GM21515 (cell line): ENCODE measurements at regions not wholly inside any gene's neighbourhood (a gene's known extent, or its start where the extent isn't known, plus 50 kb on each side); places are given as distances from the start of the nearest gene placed in this dataset.

ENCODE experiments used
- ATAC-seq: cut with Tn5 transposase; IDR thresholded peaks from one replicate; pipeline ENCODE4 v1.9.1; 2021; ENCODE audit not compliant: unreplicated experiment

DNA sequence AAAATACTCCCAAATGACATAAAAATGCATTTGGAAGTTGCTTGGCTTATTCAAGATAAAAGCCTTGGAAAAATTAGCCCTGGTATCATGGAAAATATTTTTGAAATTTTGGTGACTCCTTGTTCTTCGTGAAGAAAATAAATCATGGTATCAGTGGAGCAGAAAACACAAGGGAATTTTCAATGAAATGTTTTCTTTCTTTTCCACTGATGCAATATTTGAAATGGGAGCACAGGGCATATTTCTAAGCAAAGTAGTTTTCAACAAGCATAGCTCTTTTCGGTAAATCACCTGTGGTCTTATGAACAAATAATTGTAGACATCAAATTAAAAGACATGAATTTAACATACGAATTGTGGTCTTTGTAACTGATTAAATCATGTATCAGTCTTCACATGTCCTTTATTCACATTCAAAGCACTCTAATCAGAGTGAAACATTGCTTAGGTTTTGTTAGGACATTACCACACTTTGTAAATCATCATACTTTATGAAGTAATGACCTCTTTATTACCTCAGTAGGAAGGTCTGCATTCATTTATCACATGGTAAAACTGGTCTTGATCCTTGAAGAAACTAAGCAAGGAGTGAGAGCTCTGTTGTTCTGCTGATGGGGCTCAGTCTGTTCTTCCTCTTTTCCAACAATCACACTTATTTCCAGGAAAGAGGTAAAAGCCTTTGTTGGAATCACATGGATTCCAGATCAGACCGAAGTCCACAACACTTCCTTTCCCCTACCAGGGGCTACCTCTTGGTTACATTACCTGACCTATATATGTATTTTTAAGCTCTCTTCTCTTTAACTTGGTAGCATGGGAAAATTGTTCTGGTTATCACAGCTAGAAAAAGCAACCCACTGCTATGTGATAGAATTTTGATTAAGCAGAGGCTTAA, 413.5 kb upstream of the THBS1 start:
- ATAC-seq, result no peak

DNA sequence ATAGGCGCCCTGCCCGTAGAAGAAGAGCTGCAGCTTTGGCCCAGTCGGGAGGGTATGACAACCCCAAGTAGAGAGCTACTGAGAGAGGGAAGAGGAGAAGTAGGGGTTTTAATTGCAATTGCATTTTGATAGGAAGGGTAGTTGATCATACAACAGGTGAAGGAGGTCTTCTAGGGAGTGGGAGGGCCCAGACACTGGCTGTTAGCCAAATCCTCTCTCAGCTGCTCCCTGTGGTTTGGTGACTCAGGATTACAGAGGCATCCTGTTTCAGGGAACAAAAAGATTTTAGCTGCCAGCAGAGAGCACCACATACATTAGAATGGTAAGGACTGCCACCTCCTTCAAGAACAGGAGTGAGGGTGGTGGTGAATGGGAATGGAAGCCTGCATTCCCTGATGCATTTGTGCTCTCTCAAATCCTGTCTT, 408.9 kb upstream of the THBS1 start:
- no peak for ATAC-seq

DNA sequence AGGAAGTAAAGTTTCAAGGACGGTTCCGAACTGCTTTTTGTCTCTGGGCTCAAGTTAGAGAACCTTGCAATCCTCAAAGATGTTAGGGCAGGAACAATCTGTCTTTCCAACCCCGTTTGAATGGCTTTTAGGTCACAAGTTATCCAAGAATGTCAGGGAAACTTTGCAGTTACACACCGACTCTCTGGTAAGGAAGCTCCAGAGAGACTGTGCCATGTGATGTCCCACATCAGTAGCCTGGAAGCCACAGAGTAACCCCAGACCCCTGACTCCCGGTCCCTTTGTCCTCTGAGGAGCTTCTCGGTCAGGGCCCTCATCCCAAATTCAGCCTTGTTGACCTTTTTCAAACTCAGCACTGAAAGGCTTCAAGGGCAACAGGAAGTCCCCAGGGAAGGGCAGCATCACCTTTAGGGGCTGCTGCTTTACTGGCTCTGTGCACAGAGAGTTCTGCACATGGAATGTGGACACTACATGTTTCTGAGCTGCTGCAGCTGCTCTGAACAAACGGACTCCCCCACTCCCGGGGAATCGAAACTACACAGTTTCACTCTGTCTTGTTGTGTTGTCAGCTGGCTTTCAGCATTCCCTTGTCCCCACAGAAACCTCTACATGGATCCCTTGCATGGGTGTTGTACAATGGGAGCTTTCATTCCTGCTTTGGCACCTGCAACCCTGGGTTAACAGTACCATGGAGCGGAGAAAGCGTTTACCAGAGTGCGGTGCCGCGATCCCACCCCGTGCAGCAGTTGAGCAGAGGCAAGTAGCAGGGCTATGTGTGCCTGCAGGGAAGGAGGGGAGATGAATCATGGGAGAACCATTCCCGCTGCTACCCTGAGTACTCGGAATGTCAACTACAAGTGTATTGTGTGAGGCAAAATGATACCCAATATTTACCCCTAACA, 408.2 kb upstream of the THBS1 start:
- ATAC-seq, result no peak

DNA sequence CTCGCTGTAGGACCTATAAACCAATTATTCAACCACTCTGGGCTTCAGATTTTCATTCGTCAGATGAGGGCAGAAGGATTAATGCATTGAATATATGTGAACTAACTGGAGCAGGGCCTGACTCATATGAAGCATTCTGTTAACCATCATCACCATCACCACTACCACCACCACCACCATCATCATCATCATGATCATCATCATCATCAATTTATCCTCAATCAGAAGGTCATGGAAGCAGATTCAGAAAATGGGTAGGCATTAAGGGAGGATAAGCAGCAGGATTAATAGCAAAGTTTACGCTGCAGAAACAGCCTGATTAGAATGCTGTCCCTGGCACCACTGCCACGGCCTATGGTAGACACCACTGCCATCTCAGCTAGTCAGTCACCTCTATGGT, 407.5 kb upstream of the THBS1 start:
- no peak for ATAC-seq

DNA sequence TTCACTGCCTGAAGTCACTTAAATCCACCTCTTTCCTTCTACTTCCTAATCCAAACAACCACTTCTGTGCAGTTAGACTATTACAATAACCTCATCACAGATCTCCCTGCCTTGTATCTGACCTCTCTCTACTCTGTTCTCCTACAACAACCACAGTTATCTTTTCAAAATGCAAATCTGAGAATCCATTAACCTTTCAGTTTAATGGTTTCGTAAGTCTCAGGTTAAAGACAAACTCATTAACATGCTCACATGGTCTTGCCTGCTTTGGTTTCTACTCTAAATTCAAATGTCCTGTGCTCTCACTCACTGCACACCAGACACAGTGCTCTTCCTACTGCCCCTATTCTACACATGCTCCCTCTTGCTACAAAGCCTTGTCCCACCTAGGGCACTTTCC, 406.5 kb upstream of the THBS1 start:
- no peak for ATAC-seq

DNA sequence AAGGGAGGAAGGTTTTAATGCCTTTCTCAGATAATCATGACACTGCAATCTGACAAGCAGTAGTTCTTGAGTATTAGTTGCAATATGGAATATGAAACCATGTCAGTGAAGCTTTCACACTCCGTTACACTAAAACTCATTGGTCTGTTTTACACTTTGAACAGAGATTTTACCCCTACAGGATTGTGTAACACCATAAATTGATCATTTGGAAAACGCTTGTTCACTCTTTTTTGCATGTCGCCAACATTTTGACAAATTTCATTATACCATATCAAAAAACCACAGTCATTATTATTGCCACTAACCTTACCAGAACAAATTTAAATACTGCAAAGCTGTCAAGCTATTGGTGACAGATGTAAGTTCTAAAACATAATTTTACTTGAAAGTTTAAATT, 404.8 kb upstream of the THBS1 start:
- no peak for ATAC-seq

DNA sequence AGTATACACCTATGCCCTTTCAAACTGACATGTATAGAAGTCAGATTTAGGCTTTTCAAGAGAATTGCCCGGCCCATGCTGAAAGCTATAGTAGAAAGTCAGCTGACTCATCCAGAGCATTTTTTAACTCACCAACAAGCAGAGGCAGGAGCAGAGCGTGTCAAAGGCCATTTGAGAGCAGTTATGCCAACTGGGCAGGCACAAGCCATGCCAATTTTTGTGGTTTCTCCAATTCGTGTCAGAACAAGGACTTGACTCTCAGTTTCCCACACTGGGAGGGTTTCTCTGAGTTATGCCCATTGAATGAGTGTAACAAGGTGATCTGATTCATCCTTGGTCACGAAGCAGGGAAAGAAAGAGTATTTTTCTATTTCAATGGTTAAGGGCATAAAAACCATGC, 403.3 kb upstream of the THBS1 start:
- ATAC-seq, result no peak

DNA sequence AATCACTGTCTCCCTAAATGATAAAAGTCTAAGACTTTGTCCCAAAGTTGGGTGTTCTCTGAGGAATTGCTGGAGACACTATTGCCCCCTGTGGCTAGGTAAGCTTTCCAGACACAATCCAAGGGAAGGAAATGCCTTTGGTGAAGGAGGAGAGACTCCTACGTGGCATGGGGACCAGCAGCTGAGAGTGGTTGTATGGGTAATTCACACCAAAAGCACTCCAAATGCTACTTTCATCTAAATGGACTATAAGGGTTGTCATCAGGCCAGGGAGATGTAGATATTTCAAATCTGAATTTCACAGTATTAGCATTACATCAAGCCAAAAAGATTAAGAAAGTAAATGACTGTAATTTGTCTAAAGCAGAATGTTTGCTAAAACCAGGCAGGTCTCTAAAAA, 400.8 kb upstream of the THBS1 start:
- no peak for ATAC-seq

DNA sequence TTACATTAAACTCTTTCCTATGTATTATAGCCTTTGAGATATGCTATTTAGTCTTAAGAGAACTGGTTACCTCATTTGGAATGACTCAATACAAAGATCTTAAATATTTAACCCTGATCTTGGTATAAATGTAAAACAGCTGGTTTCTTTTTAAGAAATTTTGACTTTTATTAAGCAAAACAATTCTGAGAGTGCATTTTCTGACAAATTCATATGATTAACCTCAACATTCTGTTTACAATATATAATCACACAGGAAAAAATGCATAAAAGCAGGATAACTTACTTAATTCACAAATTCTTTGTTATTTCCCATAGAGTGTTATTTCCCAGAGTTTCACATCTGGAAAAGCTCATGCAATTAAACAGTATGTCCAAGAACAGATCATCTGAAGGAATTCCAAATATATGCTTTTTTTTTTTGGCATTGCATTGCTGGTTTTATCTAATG, 400.4 kb upstream of the THBS1 start:
- ATAC-seq, result no peak

DNA sequence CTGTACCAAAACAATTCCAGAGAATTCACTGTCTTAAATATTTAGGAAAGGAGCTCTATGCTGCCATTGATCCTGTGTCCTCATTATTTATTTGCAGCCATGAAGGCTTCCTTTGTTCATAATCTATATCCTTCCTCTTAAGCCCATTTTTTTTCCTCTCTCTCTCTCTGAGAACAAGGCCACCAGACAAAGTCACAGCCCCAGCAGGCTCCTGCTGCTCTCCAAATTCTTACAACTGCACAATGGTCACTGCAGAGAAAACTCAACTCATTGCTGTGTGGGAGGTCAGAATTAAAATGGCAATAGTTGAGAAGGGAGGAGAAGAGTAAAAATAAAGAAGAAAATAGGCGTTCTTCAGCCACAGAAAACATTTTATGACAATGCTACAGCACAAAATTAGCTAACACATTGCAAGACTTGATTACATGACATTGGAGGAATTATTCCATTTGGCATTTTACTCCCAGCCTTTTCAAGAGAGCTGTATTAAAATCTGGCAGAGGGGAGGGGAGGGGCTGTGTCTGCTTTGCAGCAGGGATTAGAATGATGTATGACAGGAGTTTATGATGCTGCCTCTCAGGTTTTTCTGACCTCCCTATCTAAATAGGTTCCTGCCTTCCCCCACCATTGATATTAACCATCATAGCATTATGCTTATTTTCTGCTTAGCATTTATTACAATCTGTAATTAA, 399.7 kb upstream of the THBS1 start:
- ATAC-seq, result no peak

DNA sequence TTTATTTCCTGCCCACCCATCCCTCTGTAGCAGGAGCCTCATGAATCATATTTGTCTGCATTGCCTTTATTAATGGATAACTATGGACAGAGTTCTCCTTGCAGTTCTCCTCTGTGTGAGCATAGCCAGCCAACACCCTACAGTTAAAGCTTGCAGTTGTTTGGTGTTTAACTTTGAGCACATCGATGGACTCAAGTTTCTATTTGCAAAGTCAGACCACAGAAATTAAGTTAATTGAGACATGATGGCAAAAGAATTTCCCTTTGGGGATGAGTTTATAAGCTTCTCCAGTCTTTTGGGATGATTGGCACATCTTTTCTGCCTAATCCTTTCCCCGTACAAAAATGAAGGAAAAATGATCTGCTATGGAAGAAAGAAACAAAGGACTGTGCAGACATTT, 398.9 kb upstream of the THBS1 start:
- no peak for ATAC-seq

DNA sequence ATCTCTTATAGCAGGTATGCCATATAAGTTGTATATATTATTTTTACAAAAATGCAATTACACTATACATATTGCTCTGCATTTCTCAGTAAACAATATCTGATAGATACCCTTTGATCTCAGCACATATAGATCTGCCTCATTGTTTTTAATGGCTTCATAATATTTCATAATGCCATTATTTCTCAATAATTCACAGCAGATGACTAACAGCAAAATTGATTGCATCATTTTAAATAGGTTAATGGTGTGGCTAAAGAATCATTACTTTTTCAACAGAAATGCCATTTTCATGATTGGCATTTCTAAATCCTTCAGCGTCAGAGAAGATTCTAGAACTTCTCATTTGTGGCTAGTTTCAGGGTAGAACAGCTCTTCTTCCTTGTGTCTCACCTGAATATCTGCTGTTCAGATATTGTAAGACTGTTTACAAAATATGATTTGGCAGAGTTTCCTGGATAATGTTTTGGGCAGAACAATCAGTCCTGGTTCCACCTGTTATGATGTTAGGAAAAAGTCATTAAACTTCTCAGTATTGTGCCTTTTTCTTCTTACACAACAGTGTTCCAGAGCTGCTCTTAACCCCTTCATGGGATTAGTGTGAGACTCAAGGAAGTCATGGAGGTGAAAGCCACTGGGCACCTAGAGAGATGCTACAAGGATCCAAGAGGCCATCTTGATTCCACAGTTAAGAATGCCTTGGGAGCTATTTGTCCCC, 397.6 kb upstream of the THBS1 start:
- ATAC-seq, result no peak

DNA sequence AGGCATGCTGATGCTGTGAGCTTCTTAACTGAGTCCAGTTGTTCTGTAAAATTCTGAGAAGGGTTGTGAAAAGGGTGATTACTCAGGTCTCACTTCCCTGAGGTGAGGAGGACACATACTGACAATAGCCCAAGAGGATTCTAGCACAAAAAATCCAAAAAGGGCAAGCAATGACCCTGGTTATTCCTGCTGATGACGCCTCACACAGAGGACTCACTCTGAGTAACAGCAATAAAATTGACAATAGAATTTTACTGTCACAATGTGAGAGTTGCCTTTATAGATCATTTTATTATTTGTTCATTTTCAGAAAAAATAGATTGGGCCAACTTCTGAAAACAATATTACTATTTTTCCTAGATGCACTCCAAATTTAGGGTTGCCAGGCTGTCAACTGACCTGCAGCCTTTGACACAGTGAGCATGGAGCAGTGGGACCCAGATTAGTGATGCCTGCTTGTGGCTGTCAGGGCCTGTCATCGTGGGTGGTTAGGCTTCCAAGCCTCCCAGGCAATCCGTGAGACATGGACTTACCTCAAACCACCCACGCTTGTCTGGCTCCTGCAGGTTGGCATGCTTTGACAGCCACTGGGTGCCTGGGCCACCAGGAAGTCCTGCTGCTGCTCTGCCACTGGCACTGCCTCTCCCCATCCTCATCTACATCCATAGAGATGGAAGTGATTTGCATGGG, 396.0 kb upstream of the THBS1 start:
- ATAC-seq, result no peak

DNA sequence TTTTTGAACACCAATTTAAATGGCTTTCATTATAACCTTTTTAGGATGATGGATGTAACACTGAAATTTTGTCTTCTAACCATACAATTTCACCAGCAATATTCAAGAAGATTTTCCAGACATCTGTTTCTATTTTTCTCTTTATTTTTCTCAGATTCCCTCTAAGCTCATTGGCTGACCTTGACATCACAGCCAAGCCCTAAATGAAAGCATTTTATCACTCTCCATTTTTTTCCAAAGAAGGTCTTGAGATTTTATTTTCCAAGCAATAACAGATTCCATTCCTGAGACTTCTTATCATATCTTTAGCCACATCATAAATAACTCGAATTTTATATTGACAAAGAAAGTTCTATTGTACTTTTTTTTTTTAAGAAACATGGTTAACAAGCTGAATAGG, 392.6 kb upstream of the THBS1 start:
- no peak for ATAC-seq

DNA sequence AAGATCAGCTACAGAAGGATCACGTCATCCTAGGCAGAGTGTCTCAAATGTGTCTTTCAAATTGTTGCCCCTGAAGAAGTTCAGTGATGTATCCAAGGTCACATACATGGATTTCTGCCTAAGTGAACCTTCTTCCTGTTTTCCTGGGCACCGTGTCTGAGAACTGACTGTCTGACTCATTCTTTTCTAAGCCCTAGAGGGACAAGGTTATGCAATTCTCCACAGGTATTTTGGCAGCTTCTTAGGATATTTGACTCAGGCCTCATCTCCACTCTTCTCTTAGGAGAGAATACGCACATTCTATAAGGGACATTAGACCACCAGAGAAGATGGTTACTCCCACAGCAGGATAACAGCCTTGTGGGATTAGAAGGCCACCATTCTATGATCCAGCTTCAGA, 391.9 kb upstream of the THBS1 start:
- ATAC-seq, result no peak

DNA sequence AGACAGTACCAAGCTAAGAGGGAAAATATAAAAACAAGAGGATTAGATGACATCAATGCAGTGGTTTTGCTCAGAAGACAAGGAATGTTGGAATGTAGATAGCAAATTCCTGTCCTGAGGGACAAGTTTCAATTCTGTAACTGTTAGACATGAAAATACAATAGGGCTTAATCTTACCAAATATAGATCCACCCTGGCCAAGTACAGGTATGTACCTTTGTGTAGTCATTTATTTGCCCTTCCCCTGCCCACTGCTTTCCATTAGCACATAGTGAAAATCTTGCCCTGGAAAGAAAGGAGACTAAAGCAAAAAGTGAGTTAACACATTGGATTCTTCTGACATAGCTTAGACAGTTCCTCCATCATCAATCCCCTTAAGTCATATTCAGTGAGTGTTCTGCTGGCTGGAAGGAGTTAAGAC, 389.0 kb upstream of the THBS1 start:
- ATAC-seq, result no peak

DNA sequence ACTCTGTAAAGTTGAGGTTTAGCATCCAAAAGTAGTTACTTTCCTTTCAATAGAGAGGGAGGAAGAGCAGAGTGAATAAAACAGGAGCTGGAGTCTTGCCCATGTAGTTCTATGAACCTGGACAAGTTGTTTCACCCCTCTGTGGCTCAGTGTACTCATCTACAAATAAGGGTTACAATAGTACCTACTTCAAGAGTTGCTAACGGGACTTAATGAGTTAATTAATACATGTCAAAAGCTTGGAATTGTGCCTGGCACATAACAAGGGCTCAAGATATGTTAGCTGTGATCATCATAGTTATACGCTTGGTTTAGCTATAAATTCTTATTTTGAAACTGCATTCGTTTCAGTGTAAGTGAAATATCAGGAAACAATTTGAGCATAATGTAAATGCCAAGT, 388.5 kb upstream of the THBS1 start:
- no peak for ATAC-seq

DNA sequence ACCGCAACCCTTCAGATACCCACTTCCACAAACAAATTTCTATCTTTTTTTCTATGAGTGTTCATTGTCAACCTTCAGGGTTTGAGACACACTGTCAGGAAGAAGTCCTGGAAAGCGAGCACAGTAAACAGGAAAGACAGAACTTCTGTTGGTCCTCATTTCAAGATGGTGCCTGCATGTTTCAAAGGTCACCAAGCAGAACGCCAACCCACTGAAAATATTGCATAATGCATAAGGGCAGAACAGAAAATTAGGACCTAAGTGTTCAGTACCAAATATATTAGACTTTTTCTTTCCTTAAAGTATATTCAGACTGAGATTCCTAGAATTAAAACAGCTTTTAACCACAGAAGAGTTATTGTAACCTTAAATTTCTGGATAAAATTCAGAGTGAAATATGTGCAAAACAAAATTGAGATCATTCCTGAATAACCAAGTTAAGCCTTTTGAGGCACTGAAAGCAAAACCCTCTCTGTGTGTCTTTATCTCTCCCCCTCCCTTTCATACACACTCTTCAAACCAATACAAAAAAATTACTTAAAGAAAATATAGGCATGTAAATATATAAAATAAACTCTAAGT, 387.8 kb upstream of the THBS1 start:
- no peak for ATAC-seq

DNA sequence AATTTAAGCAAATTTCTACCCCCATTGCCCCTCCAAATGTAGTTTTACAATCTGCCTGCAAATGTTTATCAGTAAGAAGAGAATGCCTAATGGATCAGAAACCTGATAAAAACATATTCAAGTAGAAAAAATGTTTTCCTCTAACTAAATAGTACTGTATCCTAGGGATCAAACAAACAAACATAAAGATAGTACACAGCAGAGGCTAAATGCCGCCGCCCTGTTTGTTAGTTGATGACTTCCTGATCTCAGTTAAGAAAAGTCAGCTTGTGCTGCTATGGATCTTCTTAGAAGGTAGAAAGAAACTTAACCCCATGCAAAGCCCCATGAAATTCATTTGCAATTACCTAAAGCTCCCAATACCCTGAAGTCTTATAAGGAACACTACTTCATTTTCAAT, 387.3 kb upstream of the THBS1 start:
- no peak for ATAC-seq
